ENCODE measurements at regions not wholly inside any gene's neighbourhood (a gene's known extent, or its start where the extent isn't known, plus 50 kb on each side); places are given as distances from the start of the nearest gene placed in this dataset.

- Histone ChIP-seq H3K27me3 (ENCODE audit: control insufficient read depth, insufficient read depth, low read length) (no peaks in the 10 kb centered on the region), H3K27ac (ENCODE audit: low read depth, low read length) (no peak overlapping the region), H3K36me3 (ENCODE audit: control insufficient read depth, insufficient read depth, low read length) (no peaks in the 10 kb centered on the region), H3K4me3 (ENCODE audit: low read length) (no peak overlapping the region), H3K9ac (ENCODE audit: low read length) (no peak overlapping the region), H3K4me1 (ENCODE audit: control insufficient read depth, insufficient read depth, low read length) (peaks cover 2% of the 10 kb centered on the region)
These were observed 358.6 kb upstream of the LYPLAL1 start for GRCh38 chr1:218815076-218815475.

- Histone ChIP-seq H3K27ac (ENCODE audit: low read depth, low read length) (no peak overlapping the region), H3K27me3 (ENCODE audit: control insufficient read depth, insufficient read depth, low read length) (no peaks in the 10 kb centered on the region), H3K4me3 (ENCODE audit: low read length) (no peak overlapping the region), H3K4me1 (ENCODE audit: control insufficient read depth, insufficient read depth, low read length) (peaks cover 2% of the 10 kb centered on the region), H3K9ac (ENCODE audit: low read length) (no peak overlapping the region), H3K36me3 (ENCODE audit: control insufficient read depth, insufficient read depth, low read length) (no peaks in the 10 kb centered on the region)
These were observed 356.6 kb upstream of the LYPLAL1 start for GRCh38 chr1:218817071-218817470.

GRCh38 chr1:218817691-218818465 lies 355.8 kb upstream of the LYPLAL1 start:
- Histone ChIP-seq H3K4me1 (ENCODE audit: control insufficient read depth, insufficient read depth, low read length) (peaks cover 2% of the 10 kb centered on the region), H3K27me3 (ENCODE audit: control insufficient read depth, insufficient read depth, low read length) (no peaks in the 10 kb centered on the region), H3K27ac (ENCODE audit: low read depth, low read length) (no peak overlapping the region), H3K36me3 (ENCODE audit: control insufficient read depth, insufficient read depth, low read length) (no peaks in the 10 kb centered on the region), H3K9ac (ENCODE audit: low read length) (no peak overlapping the region), H3K4me3 (ENCODE audit: low read length) (no peak overlapping the region)

GRCh38 chr1:218823291-218823900 lies 350.3 kb upstream of the LYPLAL1 start:
- Histone ChIP-seq H3K36me3 (ENCODE audit: control insufficient read depth, insufficient read depth, low read length) (no peaks in the 10 kb centered on the region), H3K9ac (ENCODE audit: low read length) (no peak overlapping the region), H3K4me1 (ENCODE audit: control insufficient read depth, insufficient read depth, low read length) (no peaks in the 10 kb centered on the region), H3K27ac (ENCODE audit: low read depth, low read length) (no peak overlapping the region), H3K27me3 (ENCODE audit: control insufficient read depth, insufficient read depth, low read length) (no peaks in the 10 kb centered on the region), H3K4me3 (ENCODE audit: low read length) (no peak overlapping the region)

DNA sequence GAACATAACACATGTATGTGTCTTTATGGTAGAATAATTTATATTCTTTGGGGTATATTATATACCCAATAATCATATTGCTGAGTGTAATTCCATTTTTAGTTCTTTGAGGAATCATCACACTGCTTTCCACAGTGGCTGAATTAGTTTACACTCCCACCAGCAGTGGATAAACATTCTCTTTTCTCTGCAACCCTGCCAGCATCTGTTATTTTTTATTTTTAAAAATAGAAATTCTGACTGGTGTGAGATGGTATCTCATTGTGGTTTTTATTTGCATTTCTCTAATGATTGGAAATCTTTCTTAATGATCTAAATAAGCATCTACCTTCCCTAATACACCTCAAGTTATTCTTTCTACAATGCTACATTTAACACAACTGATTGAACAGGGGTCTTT lies 346.2 kb upstream of the LYPLAL1 start:
- H3K36me3 ChIP-seq (ENCODE audit: control insufficient read depth, insufficient read depth, low read length): no peaks in the 10 kb centered on the region
- peaks cover 7% of the 10 kb centered on the region for H3K4me1 ChIP-seq (ENCODE audit: control insufficient read depth, insufficient read depth, low read length)
- no peak overlapping the region for H3K27ac ChIP-seq (ENCODE audit: low read depth, low read length)
- H3K27me3 ChIP-seq (ENCODE audit: control insufficient read depth, insufficient read depth, low read length): no peaks in the 10 kb centered on the region
- no peak overlapping the region for H3K4me3 ChIP-seq (ENCODE audit: low read length)
- H3K9ac ChIP-seq (ENCODE audit: low read length): no peak overlapping the region

DNA sequence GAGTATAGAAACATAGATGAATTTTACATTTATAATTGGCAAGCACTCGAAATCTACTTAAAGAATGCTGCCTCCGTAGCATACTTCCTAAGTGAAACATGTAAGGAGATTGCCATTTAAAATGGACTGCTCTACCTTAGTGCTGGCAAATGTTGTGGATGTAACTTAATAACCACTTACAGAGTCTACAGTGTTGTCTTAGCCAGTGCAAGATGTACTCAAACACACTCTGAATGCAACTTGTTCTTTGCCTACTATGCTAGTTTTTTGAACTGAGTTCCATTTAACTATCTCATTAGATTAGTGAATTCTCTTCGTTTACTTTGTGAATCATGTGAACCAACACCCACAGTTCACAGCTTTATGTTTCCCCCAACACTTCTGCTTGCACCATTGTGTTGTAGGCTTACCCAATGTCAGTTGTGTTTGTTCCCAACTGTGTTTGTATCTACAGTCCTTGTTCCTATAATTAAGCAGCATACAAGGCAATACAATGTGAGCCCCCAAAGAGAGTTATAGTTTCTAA lies 345.5 kb upstream of the LYPLAL1 start:
- H3K4me3 ChIP-seq (ENCODE audit: low read length): no peak overlapping the region
- peaks cover 7% of the 10 kb centered on the region for H3K4me1 ChIP-seq (ENCODE audit: control insufficient read depth, insufficient read depth, low read length)

GRCh38 chr1:218829097-218829496 lies 344.6 kb upstream of the LYPLAL1 start:
- Histone ChIP-seq H3K36me3 (ENCODE audit: control insufficient read depth, insufficient read depth, low read length) (no peaks in the 10 kb centered on the region), H3K27ac (ENCODE audit: low read depth, low read length) (no peak overlapping the region), H3K4me1 (ENCODE audit: control insufficient read depth, insufficient read depth, low read length) (peaks cover 7% of the 10 kb centered on the region), H3K9ac (ENCODE audit: low read length) (no peak overlapping the region), H3K4me3 (ENCODE audit: low read length) (no peak overlapping the region), H3K27me3 (ENCODE audit: control insufficient read depth, insufficient read depth, low read length) (no peaks in the 10 kb centered on the region)

More for the DNA sequence above, 345.5 kb upstream of the LYPLAL1 start:
- Histone ChIP-seq H3K9ac (ENCODE audit: low read length) (no peak overlapping the region), H3K27ac (ENCODE audit: low read depth, low read length) (no peak overlapping the region), H3K36me3 (ENCODE audit: control insufficient read depth, insufficient read depth, low read length) (no peaks in the 10 kb centered on the region), H3K27me3 (ENCODE audit: control insufficient read depth, insufficient read depth, low read length) (no peaks in the 10 kb centered on the region)

DNA sequence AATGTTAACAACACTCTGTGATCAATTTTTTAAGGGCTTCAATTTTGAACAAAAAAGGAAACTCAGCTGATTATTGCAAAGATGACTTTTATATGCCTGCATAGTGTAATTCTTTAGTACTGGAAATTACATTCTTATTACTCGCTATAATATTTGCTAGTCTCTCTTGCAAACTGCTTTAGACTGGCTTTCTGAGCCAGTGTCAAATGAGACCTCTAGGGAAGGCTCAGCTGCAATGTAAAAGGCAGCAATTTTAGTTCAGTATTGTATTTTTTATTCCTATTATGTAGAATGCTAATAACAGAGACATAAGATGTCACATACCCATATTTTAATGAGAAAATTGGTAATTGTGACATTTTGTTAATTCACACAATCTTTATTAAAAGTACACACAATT lies 338.1 kb upstream of the LYPLAL1 start:
- no peak overlapping the region for H3K27ac ChIP-seq (ENCODE audit: low read depth, low read length)
- H3K27me3 ChIP-seq (ENCODE audit: control insufficient read depth, insufficient read depth, low read length): no peaks in the 10 kb centered on the region
- no peaks in the 10 kb centered on the region for H3K4me1 ChIP-seq (ENCODE audit: control insufficient read depth, insufficient read depth, low read length)
- no peaks in the 10 kb centered on the region for H3K36me3 ChIP-seq (ENCODE audit: control insufficient read depth, insufficient read depth, low read length)
- H3K9ac ChIP-seq (ENCODE audit: low read length): no peak overlapping the region
- H3K4me3 ChIP-seq (ENCODE audit: low read length): no peak overlapping the region

GRCh38 chr1:218836264-218836663 lies 337.4 kb upstream of the LYPLAL1 start:
- Histone ChIP-seq H3K9ac (ENCODE audit: low read length) (no peak overlapping the region), H3K27ac (ENCODE audit: low read depth, low read length) (no peak overlapping the region), H3K36me3 (ENCODE audit: control insufficient read depth, insufficient read depth, low read length) (no peaks in the 10 kb centered on the region), H3K4me3 (ENCODE audit: low read length) (no peak overlapping the region), H3K4me1 (ENCODE audit: control insufficient read depth, insufficient read depth, low read length) (no peaks in the 10 kb centered on the region), H3K27me3 (ENCODE audit: control insufficient read depth, insufficient read depth, low read length) (no peaks in the 10 kb centered on the region)

- Histone ChIP-seq H3K4me3 (ENCODE audit: low read length) (no peak overlapping the region), H3K27me3 (ENCODE audit: control insufficient read depth, insufficient read depth, low read length) (no peaks in the 10 kb centered on the region), H3K9ac (ENCODE audit: low read length) (no peak overlapping the region), H3K4me1 (ENCODE audit: control insufficient read depth, insufficient read depth, low read length) (no peaks in the 10 kb centered on the region), H3K27ac (ENCODE audit: low read depth, low read length) (no peak overlapping the region), H3K36me3 (ENCODE audit: control insufficient read depth, insufficient read depth, low read length) (no peaks in the 10 kb centered on the region)
These were observed 336.6 kb upstream of the LYPLAL1 start for GRCh38 chr1:218837051-218837450.

- Histone ChIP-seq H3K4me3 (ENCODE audit: low read length) (no peak overlapping the region), H3K4me1 (ENCODE audit: control insufficient read depth, insufficient read depth, low read length) (no peaks in the 10 kb centered on the region)
These were observed 328.1 kb upstream of the LYPLAL1 start for GRCh38 chr1:218845589-218845988.

GRCh38 chr1:218846181-218846580 lies 327.5 kb upstream of the LYPLAL1 start:
- H3K36me3 ChIP-seq (ENCODE audit: control insufficient read depth, insufficient read depth, low read length): no peaks in the 10 kb centered on the region
- H3K27me3 ChIP-seq (ENCODE audit: control insufficient read depth, insufficient read depth, low read length): no peaks in the 10 kb centered on the region
- H3K27ac ChIP-seq (ENCODE audit: low read depth, low read length): no peak overlapping the region
- no peak overlapping the region for H3K4me3 ChIP-seq (ENCODE audit: low read length)
- H3K4me1 ChIP-seq (ENCODE audit: control insufficient read depth, insufficient read depth, low read length): no peaks in the 10 kb centered on the region
- H3K9ac ChIP-seq (ENCODE audit: low read length): no peak overlapping the region

More at GRCh38 chr1:218845589-218845988, 328.1 kb upstream of the LYPLAL1 start:
- Histone ChIP-seq H3K27ac (ENCODE audit: low read depth, low read length) (no peak overlapping the region), H3K36me3 (ENCODE audit: control insufficient read depth, insufficient read depth, low read length) (no peaks in the 10 kb centered on the region), H3K27me3 (ENCODE audit: control insufficient read depth, insufficient read depth, low read length) (no peaks in the 10 kb centered on the region), H3K9ac (ENCODE audit: low read length) (no peak overlapping the region)

Data from rectal smooth muscle tissue (tissue), 1 donor.